ENCODE measurements at regions not wholly inside any gene's neighbourhood (a gene's known extent, or its start where the extent isn't known, plus 50 kb on each side); places are given as distances from the start of the nearest gene placed in this dataset.

GRCh38 chr14:98259881-98260280 lies 1012.1 kb downstream of the BCL11B start:
- TF ChIP-seq SP1 (IDR thresholded peaks at IDR 0.05) (no peak), SP1 (CRISPR knock-in tag; IDR thresholded peaks at IDR 0.05) (no peak), ATF7 (IDR thresholded peaks at IDR 0.05) (no peak), ATF7 (CRISPR knock-in tag; IDR thresholded peaks at IDR 0.05) (no peak), PLSCR1 (CRISPR knock-in tag; IDR thresholded peaks at IDR 0.05; ENCODE audit: borderline replicate concordance) (no peak), RBAK (CRISPR knock-in tag; IDR thresholded peaks at IDR 0.05) (no peak), TBX3 (IDR thresholded peaks at IDR 0.05; ENCODE audit: borderline replicate concordance) (no peak), TBL1XR1 (IDR thresholded peaks at IDR 0.05; ENCODE audit: borderline replicate concordance, low read length, partially characterized antibody) (no peak), CTCF (CRISPR knock-in tag; IDR thresholded peaks at IDR 0.05) (no peak), CBFB (CRISPR knock-in tag; IDR thresholded peaks at IDR 0.05) (no peak), ZFP91 (CRISPR knock-in tag; IDR thresholded peaks at IDR 0.05; ENCODE audit: borderline replicate concordance) (no peak), JUNB (CRISPR knock-in tag; IDR thresholded peaks at IDR 0.05; ENCODE audit: borderline replicate concordance) (no peak), FOXC1 (CRISPR knock-in tag; IDR thresholded peaks at IDR 0.05; ENCODE audit: borderline replicate concordance) (no peak)

Measured in HepG2 (cell line).